Vagina (tissue), 2 donors: ENCODE measurements at regions not wholly inside any gene's neighbourhood (a gene's known extent, or its start where the extent isn't known, plus 50 kb on each side); places are given as distances from the start of the nearest gene placed in this dataset.

Experiments used
- CTCF ChIP-seq, 3 experiments: fragments of 450-650 bp in 2 of 3; fragments of 200-600 bp in 1 of 3; sonication (generic) in 1 of 3; IDR thresholded peaks; one replicate each; pipeline ENCODE4 v1.5.1; 2017 to 2019; ENCODE audit warnings: antibody characterized with exemption in 3 of 3, mild to moderate bottlenecking in 2 of 3, moderate library complexity in 2 of 3
- POLR2AphosphoS5 ChIP-seq, 2 donors: sonication (generic); formaldehyde crosslinking; IDR thresholded peaks; one replicate each; pipeline ENCODE4 v1.9.0; 2017; ENCODE audit warnings: antibody characterized with exemption in 2 of 2, mild to moderate bottlenecking in 2 of 2, low read depth in 1 of 2; ENCODE audit not compliant: insufficient read depth in 1 of 2

GRCh38 chr14:53620317-53620716 is 336.3 kb downstream of the BMP4 start:
- no peak for TF ChIP-seq POLR2AphosphoS5 (IDR thresholded peaks at IDR 0.05; ENCODE audit: insufficient read depth in 1 of 2, low read depth in 1 of 2)
- TF ChIP-seq CTCF (IDR thresholded peaks at IDR 0.05): no peak
